Stimulated activated naive CD8-positive, alpha-beta T cell treated with anti-CD3 and anti-CD28 coated beads, Interleukin-15, amount 100 ng/mL, for 72 hours (primary cell): ENCODE measurements at regions not wholly inside any gene's neighbourhood (a gene's known extent, or its start where the extent isn't known, plus 50 kb on each side); places are given as distances from the start of the nearest gene placed in this dataset.
"Not testable (repeated sequence)": the region's sequence is repeated elsewhere in the genome, so short reads cannot be mapped to it uniquely, and the experiment has no call there.

Experiments
- ATAC-seq: fragments of 150-1000 bp; cut with Tn5 transposase; 2 replicates; pipeline ENCODE4 v1.10.0; 2021; ENCODE audit warnings: mild to moderate bottlenecking, moderate library complexity
- DNase-seq, 2 donors: peaks; one replicate each; pipeline ENCODE4 v3.0.0; 2021 to 2022
- H3K27ac Mint-ChIP-seq, 2 donors: one replicate each; pipeline ENCODE4 v1.8.0; 2022; ENCODE audit warnings: mild to moderate bottlenecking in 2 of 2, mixed read lengths in 2 of 2, moderate library complexity in 2 of 2
- H3K27me3 Mint-ChIP-seq: one replicate; pipeline ENCODE4 v1.8.0; 2022; ENCODE audit warnings: mixed read lengths
- H3K4me1 Mint-ChIP-seq: one replicate; pipeline ENCODE4 v1.8.0; 2022; ENCODE audit warnings: mild to moderate bottlenecking, mixed read lengths
- H3K4me3 Mint-ChIP-seq, 2 donors: one replicate each; pipeline ENCODE4 v1.8.0; 2022; ENCODE audit warnings: mild to moderate bottlenecking in 2 of 2, mixed read lengths in 2 of 2, moderate library complexity in 1 of 2
- H3K9me3 Mint-ChIP-seq, 2 donors: one replicate each; pipeline ENCODE4 v1.8.0; 2022; ENCODE audit warnings: mixed read lengths in 2 of 2

DNA sequence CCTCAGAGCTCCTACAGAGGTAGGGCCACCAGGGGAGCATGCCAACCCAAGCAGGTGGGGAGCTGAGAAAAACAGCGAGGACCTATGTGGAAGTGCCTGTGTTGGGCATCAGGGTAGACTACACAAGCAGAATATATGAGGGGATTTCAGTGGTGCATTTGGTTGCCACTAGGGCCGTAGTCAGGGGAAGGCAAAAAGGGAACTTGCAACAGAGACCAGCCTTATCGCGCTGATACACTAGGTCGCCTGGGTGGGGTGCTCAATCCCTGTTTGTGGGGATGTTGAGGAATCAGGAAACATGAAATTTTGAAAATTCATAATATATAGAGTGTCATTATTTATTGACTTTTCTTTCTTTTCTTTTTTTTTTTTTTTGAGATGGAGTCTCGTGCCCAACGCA lies 370.9 kb upstream of the PRR16 start:
- H3K27ac Mint-ChIP-seq: no peak overlapping the region
- no peaks in the 10 kb centered on the region for H3K9me3 Mint-ChIP-seq
- ATAC-seq (no peak), DNase-seq (no peak)
- H3K4me1 Mint-ChIP-seq: no peaks in the 10 kb centered on the region
- no peaks in the 10 kb centered on the region for H3K27me3 Mint-ChIP-seq
- H3K4me3 Mint-ChIP-seq: no peak overlapping the region

DNA sequence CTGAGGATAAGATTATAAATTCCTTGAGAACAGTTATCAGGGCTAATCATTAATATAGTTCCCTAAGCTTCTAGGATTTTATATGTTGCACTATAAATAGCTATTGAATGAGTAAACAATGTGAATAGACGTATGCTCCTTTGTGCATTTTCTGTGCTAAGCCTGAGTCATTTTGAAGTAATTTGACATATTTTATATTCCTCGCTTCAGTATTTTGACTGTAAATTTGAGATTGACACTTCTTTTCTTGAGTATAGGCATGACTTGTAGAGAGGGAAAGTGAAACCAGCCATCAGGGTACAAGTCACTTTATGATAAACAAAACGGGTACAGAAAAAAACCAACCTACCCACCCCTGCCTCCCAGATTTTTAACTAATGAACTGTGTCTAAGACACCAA lies 367.7 kb upstream of the PRR16 start:
- Mint-ChIP-seq H3K4me3 (no peak overlapping the region), H3K27ac (no peak overlapping the region), H3K27me3 (no peaks in the 10 kb centered on the region), H3K4me1 (no peaks in the 10 kb centered on the region), H3K9me3 (no peaks in the 10 kb centered on the region)
- ATAC-seq (no peak), DNase-seq (no peak)

DNA sequence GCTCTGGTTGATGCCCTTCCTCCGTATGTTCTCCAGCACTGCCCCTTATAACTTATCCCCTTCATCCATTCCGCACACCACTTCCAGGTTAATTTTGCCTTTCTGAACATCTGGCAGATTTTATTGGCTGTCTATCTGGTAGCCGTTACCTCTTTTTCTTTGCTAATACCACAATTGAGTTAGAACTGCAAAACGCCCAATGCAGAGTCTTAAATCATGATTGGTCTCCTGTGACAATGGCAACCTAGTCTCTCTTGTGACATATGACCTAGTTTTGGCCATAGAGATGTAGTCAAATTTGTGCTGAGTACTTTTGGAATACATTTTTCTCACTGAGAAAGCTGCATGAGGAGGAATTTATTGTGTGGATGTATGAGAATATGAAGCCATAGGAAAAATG lies 365.7 kb upstream of the PRR16 start:
- no peaks in the 10 kb centered on the region for H3K27me3 Mint-ChIP-seq
- DNase-seq (no peak), ATAC-seq (no peak)
- no peak overlapping the region for H3K27ac Mint-ChIP-seq
- no peak overlapping the region for H3K4me3 Mint-ChIP-seq
- no peaks in the 10 kb centered on the region for H3K9me3 Mint-ChIP-seq
- H3K4me1 Mint-ChIP-seq: no peaks in the 10 kb centered on the region

DNA sequence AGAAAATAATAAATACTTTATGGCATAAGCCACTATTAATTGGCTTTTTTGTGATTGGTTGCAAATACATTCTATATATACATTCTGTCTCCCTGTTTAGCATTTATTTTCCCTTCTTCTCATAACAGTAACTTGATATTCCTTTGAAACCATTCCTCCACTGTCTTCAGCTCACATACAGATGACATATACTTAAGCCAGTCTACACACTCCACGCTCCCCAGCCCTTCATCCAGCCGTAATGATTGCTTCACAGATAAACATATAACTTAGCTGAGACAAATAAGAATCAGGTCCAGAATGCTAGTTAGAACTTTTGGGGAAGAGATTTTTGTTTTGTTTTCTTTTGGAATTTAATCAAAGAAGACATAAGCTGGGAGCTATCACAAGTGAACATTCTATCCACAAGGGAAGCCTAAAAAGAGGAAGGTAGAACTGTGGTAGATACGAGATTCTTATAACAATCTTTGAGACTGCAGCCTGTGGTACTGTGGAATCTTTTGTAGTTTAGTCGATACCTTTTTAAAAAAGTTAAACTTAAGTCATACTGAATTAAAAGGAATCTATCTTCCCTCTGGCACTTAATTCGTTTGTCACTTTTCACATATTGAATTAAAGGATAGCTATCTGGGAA lies 365.1 kb upstream of the PRR16 start:
- ATAC-seq: no peak

DNA sequence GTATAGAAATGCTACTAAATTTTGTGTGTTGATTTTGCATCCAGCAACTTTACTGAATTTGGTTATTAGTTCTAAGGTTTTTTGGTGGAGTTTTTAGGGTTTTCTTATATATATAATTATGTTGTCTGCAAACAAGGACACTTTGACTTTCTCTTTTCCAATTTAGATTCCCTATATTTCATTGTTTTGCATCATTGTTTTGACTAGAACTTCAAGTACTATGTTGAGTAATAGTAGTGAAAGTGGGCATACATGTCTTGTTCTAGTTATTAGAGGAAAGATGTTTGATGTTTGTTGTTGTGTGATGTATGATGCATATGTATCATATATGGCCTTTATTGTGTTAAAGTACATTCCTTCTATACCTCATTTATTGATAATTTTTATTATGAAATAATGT lies 362.3 kb upstream of the PRR16 start:
- H3K9me3 Mint-ChIP-seq: no peaks in the 10 kb centered on the region
- H3K27ac Mint-ChIP-seq: no peak overlapping the region
- H3K4me1 Mint-ChIP-seq: no peaks in the 10 kb centered on the region
- no peak overlapping the region for H3K4me3 Mint-ChIP-seq
- H3K27me3 Mint-ChIP-seq: no peaks in the 10 kb centered on the region
- DNase-seq (no peak), ATAC-seq (no peak)

More for the DNA sequence above, 365.1 kb upstream of the PRR16 start:
- Mint-ChIP-seq H3K27me3 (no peaks in the 10 kb centered on the region), H3K9me3 (no peaks in the 10 kb centered on the region), H3K27ac (no peak overlapping the region), H3K4me3 (no peak overlapping the region), H3K4me1 (no peaks in the 10 kb centered on the region)
- DNase-seq: no peak

DNA sequence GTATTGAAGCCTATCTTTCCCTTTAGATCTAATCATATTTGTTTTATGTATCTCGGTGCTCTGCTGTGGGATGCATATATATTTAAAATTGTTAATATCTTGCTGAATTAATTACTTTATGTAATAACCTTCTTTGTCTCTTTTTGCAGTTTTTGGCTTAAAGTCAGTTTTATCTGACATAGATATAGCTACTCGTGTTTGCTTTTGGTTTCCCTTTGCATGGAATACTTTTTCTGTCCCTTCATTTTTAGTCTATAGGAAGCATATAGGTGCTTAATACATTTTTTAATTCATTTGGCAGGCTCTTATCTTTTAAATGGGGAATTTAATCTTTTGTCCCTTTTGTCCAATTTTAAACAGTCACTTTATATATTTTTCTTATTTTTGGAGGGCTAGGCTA lies 360.6 kb upstream of the PRR16 start:
- Mint-ChIP-seq H3K4me3 (no peak overlapping the region), H3K9me3 (no peaks in the 10 kb centered on the region), H3K4me1 (no peaks in the 10 kb centered on the region), H3K27me3 (no peaks in the 10 kb centered on the region), H3K27ac (no peak overlapping the region)
- ATAC-seq (no peak), DNase-seq (no peak)

DNA sequence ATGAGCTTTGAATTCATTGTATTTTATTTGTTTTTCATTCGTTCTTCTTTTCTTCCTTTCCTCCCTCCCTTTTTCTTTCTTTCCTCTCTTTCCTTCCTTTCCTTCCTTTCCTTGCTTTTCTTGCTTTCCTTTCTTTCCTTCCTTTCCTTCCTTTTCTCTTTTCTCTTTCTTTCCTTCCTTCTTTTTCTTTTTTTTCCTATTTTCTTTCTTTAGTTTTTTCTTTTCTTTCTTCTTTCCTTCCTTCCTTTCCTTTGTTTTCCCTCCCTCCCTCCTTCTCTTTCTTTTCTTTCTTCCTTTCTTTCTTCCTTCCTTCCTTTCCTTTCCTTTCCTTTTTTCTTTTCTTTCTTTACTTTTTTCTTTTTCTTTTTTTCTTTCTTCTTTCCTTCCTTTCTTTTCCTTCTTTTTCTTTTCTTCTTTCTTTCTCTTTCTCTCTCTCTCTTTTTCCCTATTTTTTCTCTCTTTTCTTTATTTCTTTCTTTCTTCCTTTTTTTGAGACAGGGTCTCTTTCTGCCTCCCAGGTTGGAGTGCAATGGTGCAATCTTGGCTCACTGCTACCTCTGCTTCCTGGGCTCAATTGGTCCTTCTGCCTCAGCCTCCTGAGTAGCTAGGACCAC lies 357.1 kb upstream of the PRR16 start:
- no peaks in the 10 kb centered on the region for H3K4me1 Mint-ChIP-seq
- H3K4me3 Mint-ChIP-seq: no peak overlapping the region
- H3K9me3 Mint-ChIP-seq: no peaks in the 10 kb centered on the region
- no peak for ATAC-seq
- H3K27ac Mint-ChIP-seq: no peak overlapping the region
- DNase-seq: no peak
- H3K27me3 Mint-ChIP-seq: no peaks in the 10 kb centered on the region

DNA sequence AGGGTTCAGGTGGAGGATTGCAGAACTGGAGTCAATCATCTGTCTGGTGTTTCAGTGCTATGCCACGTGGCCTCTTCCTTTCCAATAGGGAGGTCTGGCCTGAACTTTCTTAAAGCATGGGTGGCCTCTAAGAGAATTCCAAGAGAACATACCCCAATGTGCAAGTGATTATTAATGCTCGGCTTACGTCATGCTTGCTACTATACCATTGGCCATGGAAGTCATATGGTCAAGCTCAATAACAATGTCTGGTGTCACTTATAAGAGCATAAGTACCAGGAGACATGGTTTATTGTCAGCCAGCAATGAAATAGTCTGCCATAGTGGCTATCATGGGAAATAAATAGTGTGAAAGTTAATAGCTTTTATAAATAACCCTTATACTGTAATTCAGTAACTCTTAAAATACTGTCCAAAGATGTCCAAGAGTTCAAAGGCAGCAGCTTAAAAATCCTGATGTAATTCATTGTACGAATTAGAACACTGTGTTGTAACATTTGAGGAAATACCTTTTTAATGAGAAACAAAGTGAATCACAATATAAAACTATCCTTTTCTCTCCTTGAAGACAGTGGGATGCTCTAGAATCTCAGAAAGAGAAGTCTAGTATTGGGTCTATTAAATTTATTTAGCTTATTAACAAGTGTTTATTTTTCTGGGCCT lies 355.4 kb upstream of the PRR16 start:
- Mint-ChIP-seq H3K27me3 (no peaks in the 10 kb centered on the region), H3K4me1 (no peaks in the 10 kb centered on the region), H3K9me3 (no peaks in the 10 kb centered on the region), H3K4me3 (no peak overlapping the region), H3K27ac (no peak overlapping the region)
- DNase-seq (no peak), ATAC-seq (no peak)

DNA sequence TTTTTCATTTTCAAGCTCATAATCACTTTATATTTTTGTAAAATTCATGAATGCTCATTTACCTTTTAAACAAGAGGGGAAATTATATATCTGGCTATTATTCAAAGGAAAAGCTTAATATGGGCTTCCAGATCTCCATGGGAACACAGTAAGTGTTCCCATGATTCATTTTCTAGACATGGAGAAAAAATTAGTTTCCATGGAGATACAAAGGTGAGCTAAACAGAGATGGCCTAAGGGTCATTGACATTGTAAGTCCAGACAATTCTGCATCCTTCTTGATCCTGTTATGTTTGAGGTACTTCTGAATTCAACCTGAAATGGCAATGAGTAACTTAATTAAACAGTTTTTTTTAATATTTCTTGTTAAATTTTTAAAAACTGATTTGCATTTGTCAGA lies 341.4 kb upstream of the PRR16 start:
- DNase-seq (no peak), ATAC-seq (no peak)
- H3K27ac Mint-ChIP-seq: no peak overlapping the region
- H3K27me3 Mint-ChIP-seq: no peaks in the 10 kb centered on the region
- no peak overlapping the region for H3K4me3 Mint-ChIP-seq
- no peaks in the 10 kb centered on the region for H3K4me1 Mint-ChIP-seq
- no peaks in the 10 kb centered on the region for H3K9me3 Mint-ChIP-seq

DNA sequence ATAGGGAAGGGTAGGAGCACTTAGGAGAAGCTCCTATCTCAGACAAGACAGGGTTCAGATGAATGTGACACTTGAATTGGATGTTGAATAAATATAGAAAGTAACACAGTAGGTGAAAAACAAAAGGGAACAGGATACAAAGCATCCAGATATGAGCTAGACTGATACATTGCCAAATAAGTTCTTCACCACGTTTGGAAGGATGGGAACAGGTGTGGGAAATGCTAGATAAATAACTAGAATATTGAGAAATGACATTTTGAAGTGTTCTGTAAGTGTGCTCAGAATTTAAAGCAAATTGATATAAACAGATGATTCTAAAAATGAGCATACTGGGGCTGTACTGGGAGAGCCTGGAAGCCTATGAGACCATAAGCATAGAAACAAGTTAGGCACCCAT lies 340.1 kb upstream of the PRR16 start:
- Mint-ChIP-seq H3K4me3 (no peak overlapping the region), H3K27ac (no peak overlapping the region), H3K27me3 (no peaks in the 10 kb centered on the region), H3K4me1 (no peaks in the 10 kb centered on the region), H3K9me3 (no peaks in the 10 kb centered on the region)
- DNase-seq (no peak), ATAC-seq (no peak)

DNA sequence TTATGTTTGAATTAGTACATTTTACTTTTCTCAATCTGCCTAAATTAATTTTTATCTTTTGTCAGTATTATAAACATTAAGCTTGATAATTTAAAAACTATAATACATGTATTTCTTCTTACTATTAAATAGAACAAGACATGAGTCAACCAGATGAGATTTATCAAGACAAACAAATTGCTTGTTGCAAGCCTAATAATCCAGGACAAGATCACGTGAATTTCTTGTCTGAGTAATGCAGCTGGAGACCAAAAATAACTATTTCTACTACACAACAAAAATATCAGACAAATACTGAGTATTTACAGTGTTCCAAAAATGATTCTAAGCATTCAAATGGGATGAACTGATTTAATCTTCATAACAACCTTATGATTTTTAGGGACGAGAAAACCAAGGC lies 339.1 kb upstream of the PRR16 start:
- Mint-ChIP-seq H3K27me3 (no peaks in the 10 kb centered on the region), H3K27ac (no peak overlapping the region), H3K4me3 (no peak overlapping the region), H3K9me3 (no peaks in the 10 kb centered on the region), H3K4me1 (no peaks in the 10 kb centered on the region)
- no peak for ATAC-seq
- DNase-seq: no peak

DNA sequence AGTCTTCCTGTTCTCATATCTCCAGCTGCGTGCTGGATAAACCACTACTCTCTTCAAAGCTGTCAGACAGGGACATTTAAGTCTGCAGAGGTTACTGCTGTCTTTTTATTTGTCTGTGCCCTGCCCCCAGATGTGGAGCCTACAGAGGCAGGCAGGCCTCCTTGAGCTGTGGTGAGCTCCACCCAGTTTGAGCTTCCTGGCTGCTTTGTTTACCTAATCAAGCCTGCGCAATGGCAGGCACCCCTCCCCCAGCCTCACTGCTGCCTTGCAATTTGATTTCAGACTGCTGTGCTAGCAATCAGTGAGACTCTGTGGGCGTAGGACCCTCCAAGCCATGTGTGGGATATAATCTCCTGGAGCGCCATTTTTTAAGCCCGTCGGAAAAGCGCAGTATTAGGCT lies 331.8 kb upstream of the PRR16 start:
- ATAC-seq, H3K9me3 Mint-ChIP-seq, DNase-seq, H3K27ac Mint-ChIP-seq, H3K4me1 Mint-ChIP-seq, H3K27me3 Mint-ChIP-seq, H3K4me3 Mint-ChIP-seq: not testable (repeated sequence)

DNA sequence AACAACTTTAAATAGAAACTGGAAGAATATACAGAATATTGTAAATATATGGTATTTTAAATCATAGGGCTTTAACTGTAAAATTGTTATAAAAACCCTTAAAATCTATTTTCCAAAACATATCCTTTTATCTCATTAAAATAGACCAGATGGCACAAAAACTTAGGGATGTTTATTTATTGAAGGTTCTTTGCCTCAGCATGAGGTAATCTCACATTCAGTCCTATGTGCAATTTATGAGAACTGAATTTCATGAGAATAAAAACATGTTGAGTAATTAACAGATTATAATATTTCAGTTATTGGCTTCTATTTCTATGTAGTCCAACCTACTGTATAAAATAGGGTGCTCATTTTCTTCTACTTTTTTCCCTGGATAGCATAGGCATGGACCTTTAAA lies 329.2 kb upstream of the PRR16 start:
- Mint-ChIP-seq H3K27ac (no peak overlapping the region), H3K4me3 (no peak overlapping the region), H3K9me3 (peaks cover 6 to 8% of the 10 kb centered on the region in 2 donors), H3K4me1 (no peaks in the 10 kb centered on the region), H3K27me3 (no peaks in the 10 kb centered on the region)
- no peak for DNase-seq
- ATAC-seq: no peak

DNA sequence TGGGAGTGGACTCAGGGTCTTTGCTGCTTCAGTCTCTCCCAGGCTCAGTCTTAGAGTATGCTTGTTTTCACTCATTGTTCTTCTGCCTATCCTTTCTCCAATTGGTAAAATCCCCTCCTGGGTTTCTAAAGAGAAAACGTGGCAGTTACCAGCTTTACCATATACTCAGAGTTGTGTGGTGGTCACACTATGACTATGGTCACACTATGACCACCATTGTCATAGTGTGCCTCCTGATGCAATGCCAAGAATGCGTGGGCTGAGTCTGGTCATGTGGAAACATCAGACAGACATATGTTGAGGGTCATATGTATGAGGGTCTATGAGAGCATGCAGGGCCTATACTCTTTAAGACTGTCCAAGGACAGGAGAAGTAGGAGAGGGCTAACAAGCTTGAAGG lies 326.5 kb upstream of the PRR16 start:
- H3K4me3 Mint-ChIP-seq: no peak overlapping the region
- peak overlapping the region in 1 of 2 donors; percentile 1 for H3K27ac Mint-ChIP-seq
- DNase-seq (no peak), ATAC-seq (peak; percentile 42)
- H3K27me3 Mint-ChIP-seq: no peaks in the 10 kb centered on the region
- no peaks in the 10 kb centered on the region for H3K4me1 Mint-ChIP-seq
- no peaks in the 10 kb centered on the region for H3K9me3 Mint-ChIP-seq

DNA sequence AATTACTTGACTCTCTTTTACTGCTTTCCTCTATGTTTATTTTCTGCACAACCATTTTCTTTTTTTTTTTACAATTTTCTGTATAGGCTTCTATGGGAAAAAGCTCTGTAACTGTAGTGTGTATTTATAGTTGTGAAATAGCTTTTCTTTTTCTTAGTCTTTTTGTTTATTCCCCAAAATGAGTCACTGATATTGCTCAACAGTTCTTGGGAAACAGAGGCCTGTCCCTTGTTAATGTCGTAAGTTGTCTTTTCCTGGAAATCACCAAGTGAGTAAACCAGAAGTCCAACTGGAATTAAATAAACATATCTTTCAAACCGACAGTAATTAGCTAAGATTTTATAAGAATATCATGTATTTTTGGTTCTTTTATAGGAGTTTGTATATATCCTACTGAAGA lies 325.1 kb upstream of the PRR16 start:
- Mint-ChIP-seq H3K4me3 (no peak overlapping the region), H3K9me3 (no peaks in the 10 kb centered on the region), H3K27ac (no peak overlapping the region), H3K4me1 (no peaks in the 10 kb centered on the region), H3K27me3 (no peaks in the 10 kb centered on the region)
- ATAC-seq (no peak), DNase-seq (no peak)

DNA sequence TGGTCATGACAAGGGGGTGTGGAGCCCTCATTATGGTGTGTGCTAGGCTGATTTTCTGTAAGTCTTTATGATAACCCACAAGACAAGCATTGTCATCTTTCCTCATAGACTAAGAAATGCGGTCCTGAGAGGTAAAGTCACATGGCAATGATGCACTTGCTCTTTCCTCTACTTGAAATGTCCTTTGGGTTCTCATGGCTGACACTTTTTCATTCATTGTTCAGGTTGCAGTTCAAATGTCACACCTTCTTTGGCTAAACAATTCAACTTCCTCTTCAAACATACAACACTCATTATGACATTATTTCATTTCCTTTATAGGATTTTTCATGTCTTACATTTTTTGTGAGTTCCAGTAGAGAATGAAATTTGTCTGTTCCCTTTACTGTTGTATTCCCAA lies 323.6 kb upstream of the PRR16 start:
- Mint-ChIP-seq H3K4me1 (no peaks in the 10 kb centered on the region), H3K27me3 (no peaks in the 10 kb centered on the region), H3K9me3 (peaks cover 0 to 4% of the 10 kb centered on the region in 2 donors), H3K27ac (no peak overlapping the region), H3K4me3 (no peak overlapping the region)
- DNase-seq (no peak), ATAC-seq (no peak)

DNA sequence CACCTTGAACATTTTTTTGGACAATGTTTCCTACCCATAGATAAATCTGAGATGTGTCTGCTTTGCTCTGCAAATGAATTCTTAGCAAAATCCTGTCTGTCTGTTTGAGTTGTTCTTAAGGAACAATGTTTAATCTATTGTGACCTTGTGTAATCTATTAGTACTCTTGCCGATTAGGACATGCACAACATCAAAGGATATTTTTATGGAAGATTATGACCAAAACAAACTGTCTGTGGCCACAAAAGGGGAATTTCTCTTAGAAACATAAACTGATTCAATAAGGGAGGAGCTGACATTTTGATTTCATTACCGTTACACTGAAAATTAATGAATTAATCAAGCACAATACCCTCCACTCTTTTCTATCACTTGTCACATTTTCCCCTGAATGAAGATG lies 323.0 kb upstream of the PRR16 start:
- no peak overlapping the region for H3K4me3 Mint-ChIP-seq
- H3K27ac Mint-ChIP-seq: no peak overlapping the region
- no peaks in the 10 kb centered on the region for H3K4me1 Mint-ChIP-seq
- ATAC-seq (no peak), DNase-seq (no peak)
- H3K27me3 Mint-ChIP-seq: no peaks in the 10 kb centered on the region
- H3K9me3 Mint-ChIP-seq: peaks cover 0 to 10% of the 10 kb centered on the region in 2 donors
